ENCODE measurements at regions not wholly inside any gene's neighbourhood (a gene's known extent, or its start where the extent isn't known, plus 50 kb on each side); places are given as distances from the start of the nearest gene placed in this dataset.
"Not testable (repeated sequence)": the region's sequence is repeated elsewhere in the genome, so short reads cannot be mapped to it uniquely, and the experiment has no call there.

GRCh38 chr2:192958615-192959014 lies 763.9 kb upstream of the TMEFF2 start:
- not testable (repeated sequence) for DNase-seq (ENCODE audit: low spot score)

DNA sequence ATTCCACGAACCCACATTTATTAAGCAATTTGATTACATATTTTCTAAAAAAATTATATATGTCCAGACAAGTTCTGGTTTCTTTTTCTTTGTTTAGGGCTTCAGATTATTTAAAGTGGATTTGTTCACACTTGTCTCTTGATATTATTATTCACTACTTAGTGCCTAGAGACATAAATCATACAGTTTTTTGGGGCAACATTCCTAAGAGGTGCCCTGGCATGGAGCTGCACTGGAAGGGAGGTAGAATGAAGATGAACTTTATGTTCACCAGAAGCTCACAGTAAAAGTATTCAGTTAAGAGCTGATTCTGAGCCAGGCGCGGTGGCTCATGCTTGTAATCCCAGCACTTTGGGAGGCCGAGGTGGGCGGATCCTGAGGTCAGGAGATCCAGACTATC lies 762.7 kb upstream of the TMEFF2 start:
- DNase-seq (ENCODE audit: low spot score), result no peak

- DNase-seq (ENCODE audit: low spot score), result no peak
These were observed 758.4 kb upstream of the TMEFF2 start for GRCh38 chr2:192953116-192953515.

- no peak for DNase-seq (ENCODE audit: low spot score)
These were observed 757.5 kb upstream of the TMEFF2 start for GRCh38 chr2:192952245-192952644.

GRCh38 chr2:192948316-192948715 lies 753.6 kb upstream of the TMEFF2 start:
- no peak for DNase-seq (ENCODE audit: low spot score)

DNA sequence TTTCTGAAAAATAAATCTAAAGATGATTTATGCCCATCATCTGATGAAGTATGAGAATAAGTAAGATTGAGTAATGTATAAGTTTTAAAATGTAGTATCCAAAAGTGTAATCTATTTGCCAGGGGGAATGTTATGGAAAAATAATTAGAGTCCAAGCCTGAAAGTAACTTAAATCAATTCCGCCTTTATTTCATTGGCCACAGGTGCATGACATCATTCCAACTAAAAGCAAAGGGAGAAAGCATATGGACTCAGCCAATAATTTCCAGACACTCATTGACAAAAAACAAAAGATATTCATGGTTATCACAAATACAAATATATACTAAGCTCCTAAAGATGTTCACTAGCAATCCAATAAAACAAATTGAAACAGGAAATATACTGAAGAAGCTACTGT lies 752.6 kb upstream of the TMEFF2 start:
- no peak for DNase-seq (ENCODE audit: low spot score)

DNA sequence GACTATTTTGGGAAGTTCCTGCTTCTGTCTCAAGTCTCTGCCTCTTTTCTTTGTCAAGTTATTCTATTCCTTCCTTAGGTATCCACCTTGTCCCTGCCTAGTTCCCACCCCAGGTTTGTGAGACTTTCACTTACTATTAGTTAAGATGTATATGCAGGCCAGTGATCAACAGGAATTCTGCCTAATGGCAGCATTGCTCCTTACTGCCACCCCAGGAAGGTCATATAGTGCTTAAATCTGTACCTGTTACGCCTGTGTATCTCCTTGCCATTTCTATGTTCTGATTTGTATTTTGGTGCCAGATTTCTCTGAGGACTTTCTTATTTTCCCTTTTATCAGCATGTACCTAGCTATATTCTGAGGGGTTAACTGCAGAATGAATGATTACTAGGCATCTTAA lies 746.0 kb upstream of the TMEFF2 start:
- no peak for DNase-seq (ENCODE audit: low spot score)

DNA sequence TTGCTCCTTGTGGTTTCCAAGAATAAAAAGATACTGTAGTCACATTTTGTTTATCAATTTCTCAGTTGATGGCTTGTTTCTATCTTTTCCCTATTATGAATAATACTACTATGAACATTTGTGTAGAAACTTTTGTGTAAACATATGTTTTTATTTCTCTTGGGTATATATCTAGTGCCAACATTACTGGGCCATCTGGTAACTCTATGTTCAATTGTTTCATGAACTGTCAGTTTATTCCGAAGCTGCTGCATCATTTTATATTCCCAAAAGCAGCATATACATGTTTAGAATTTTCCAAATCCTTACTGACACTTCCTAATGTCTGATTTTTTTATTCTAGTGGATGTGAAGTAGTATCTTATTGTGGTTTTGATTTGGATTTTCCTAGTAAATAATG lies 737.6 kb upstream of the TMEFF2 start:
- no peak for DNase-seq (ENCODE audit: low spot score)

DNA sequence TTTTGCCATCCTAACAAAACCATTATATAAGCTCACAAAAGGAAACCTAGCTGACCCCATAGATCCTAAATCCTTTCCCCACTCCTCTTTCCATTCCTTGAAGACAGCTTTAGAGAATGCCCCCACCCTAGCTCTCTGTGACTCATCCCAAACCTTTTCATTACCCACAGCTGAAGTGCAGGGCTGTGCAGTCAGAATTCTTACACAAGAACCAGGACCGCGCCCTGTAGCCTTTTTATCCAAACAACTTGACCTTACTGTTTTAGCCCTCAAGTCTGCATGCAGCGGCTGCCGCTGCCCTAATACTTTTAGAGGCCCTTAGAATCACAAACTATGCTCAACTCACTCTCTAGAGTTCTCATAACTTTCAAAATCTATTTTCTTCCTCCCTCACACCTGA lies 726.9 kb upstream of the TMEFF2 start:
- not testable (repeated sequence) for DNase-seq (ENCODE audit: low spot score)

- no peak for DNase-seq (ENCODE audit: low spot score)
These were observed 706.7 kb upstream of the TMEFF2 start for GRCh38 chr2:192901446-192901845.

- no peak for DNase-seq (ENCODE audit: low spot score)
These were observed 704.7 kb upstream of the TMEFF2 start for GRCh38 chr2:192899466-192899865.

DNA sequence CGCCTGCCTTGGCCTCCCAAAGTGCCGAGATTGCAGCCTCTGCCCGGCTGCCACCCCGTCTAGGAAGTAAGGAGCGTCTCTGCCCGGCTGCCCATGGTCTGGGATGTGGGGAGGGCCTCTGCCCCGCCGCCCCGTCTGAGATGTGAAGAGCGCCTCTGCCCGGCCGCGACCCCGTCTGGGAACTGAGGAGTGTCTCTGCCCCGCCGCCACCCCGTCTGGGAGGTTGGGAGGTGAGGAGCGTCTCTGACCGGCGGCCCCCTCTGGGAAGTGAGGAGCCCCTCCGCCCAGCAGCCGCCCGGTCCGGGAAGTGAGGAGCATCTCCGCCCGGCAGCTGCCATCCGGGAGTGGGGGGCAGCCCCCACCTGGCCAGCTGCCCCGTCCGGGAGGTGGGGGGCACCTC lies 699.2 kb upstream of the TMEFF2 start:
- not testable (repeated sequence) for DNase-seq (ENCODE audit: low spot score)

GRCh38 chr2:192888109-192888508 lies 693.4 kb upstream of the TMEFF2 start:
- DNase-seq (ENCODE audit: low spot score), result no peak

DNA sequence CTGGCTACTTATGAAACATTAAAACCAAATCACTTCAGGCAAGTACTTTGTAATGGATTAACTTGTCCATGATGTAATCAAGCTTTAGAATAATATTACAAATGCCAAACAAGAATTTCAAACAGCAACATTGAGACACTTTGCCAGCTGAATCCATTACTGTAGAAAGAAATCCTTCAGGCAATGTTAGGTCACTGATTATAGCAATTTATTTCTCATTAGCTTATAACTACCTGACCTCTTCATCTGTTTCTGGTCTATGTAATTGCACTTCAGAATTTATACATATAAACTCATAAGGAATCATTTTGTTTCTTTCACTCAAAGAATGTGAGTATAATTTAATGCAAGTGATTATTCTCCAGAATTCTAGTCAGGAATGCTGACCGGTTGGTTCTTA lies 692.6 kb upstream of the TMEFF2 start:
- no peak for DNase-seq (ENCODE audit: low spot score)

GRCh38 chr2:192886636-192887035 lies 691.9 kb upstream of the TMEFF2 start:
- no peak for DNase-seq (ENCODE audit: low spot score)

- DNase-seq (ENCODE audit: low spot score), result no peak
These were observed 690.9 kb upstream of the TMEFF2 start for GRCh38 chr2:192885569-192886160.

DNA sequence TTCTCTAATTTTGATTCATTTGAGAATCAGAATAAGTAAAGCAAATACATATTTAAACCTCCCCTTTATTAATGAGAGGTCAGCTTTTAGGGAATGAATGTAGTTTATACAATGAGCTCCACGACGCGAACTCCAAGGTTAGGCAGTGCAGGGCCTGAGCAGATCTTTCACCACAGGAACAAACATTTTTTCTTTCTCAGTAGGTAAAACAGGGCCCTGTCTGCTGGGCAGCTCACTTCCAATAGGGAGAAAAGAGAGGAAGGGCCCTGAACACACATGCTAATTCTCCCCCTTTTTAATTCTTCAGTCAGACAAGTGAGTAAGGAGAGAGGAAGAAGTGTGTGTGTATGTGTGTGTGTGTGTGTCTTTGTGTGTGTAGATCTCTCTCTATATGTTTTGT lies 682.4 kb upstream of the TMEFF2 start:
- DNase-seq (ENCODE audit: low spot score), result no peak

- DNase-seq (ENCODE audit: low spot score), result no peak
These were observed 682.0 kb upstream of the TMEFF2 start for GRCh38 chr2:192876698-192877097.

DNA sequence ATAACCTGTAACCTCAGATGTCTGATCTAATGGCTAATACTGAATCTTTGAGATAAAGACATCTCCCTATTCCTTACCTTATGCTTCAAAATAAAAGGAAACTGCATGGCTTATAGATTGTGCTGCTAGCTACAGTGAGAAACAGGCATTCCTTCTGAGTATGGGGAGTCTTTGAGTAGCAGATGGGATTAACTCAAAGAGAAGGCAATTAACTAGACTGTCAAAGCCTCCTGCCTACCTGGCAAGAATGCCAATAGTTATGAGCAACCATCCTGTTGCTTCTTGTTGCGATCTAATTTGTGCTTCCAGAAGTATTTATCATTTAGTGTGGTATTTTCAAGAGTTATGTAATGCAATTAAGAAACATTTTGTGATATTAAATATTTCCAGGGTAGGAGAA lies 660.0 kb upstream of the TMEFF2 start:
- DNase-seq (ENCODE audit: low spot score), result no peak

DNA sequence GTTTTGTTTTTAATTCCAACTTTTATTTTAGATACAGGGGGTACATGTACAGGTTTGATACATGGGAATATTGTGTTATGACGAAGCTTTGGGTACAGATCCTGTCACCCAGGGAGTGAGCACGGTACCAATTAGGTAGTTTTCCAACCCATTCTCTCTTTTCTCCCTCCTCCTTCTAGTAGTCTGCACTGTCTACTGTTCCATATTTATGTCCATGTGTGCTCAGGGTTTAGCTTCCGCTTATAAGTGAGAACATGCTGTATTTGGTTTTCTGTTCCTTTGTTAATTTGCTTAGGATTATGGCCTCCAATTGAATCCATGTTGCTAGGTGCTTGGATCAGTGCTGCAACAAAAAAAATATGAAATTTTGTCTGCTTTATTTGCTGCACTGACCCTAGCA lies 659.3 kb upstream of the TMEFF2 start:
- no peak for DNase-seq (ENCODE audit: low spot score)

- no peak for DNase-seq (ENCODE audit: low spot score)
These were observed 634.2 kb upstream of the TMEFF2 start for GRCh38 chr2:192828947-192829346.

- no peak for DNase-seq (ENCODE audit: low spot score)
These were observed 633.4 kb upstream of the TMEFF2 start for GRCh38 chr2:192828175-192828574.

DNA sequence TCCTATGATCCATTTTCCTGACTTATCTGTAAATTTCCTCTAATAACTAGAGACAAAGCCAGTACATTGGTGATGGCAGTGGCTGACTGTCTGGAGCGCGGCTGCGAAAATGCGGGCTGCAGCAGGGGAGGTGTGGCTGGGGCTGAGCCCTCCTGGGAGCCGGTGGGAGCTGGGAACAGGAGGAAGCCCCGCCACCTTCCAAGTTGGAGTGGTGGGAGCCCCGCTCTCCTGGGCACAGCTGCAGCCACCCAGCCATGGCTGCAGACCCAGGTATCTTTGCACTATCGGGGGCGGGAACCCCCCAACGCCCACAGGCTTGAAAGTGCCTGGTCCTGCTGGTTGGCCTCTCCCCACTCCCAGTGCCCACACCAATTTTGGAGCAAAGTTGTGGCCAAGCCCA lies 633.0 kb upstream of the TMEFF2 start:
- no peak for DNase-seq (ENCODE audit: low spot score)

DNA sequence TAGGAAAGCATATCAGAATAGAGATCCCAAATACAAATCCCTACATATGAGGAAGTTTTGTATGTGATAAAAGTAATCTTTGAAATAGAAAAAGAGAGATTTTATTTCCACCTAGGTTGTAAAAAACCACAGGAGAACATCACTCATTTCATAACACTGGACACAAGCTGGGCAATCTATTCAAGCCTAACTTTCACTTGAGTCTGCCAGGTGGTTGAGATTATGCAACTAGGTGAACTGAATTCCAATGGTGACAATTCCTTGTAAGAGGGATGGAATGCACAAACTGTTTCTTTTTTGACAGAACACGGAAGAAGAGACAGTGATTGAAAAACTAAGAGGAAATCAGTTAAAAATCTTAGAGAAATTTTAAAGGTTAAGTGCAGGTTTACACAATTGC lies 619.6 kb upstream of the TMEFF2 start:
- no peak for DNase-seq (ENCODE audit: low spot score)

GRCh38 chr2:192813341-192813740 lies 618.6 kb upstream of the TMEFF2 start:
- no peak for DNase-seq (ENCODE audit: low spot score)

All from hematopoietic multipotent progenitor cell treated with erythropoietin and hydrocortisone succinate and interleukin-3 and kit ligand, for 15 days (in vitro differentiated cells).